ENCODE measurements at regions not wholly inside any gene's neighbourhood (a gene's known extent, or its start where the extent isn't known, plus 50 kb on each side); places are given as distances from the start of the nearest gene placed in this dataset.

DNA sequence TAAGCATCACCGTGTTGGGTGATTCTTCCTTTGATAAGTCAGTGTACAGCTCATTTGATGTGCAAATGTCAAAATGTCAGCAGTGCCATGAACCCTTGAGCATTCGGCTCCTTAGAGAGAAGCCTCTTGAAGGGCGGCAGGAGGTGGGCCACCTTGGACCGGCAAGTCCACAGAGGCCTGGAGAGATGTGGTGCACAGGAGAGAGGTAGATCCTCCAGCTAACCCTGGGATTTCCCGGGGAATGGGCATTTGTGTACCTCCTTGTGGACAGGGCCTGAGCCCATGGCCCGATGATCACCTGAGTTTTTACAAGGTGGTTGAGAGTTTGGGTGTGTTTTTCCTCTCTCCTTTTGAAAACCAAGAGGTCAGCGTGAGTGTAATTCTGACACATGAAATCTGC lies 133.2 kb upstream of the RCN1 start:
- peaks cover 13% of the 10 kb centered on the region for H3K27me3 Mint-ChIP-seq (ENCODE audit: low read depth)
- H3K4me1 Mint-ChIP-seq = peaks cover 12 to 13% of the 10 kb centered on the region in 2 experiments
- Histone ChIP-seq H3K4me1 (ENCODE audit: insufficient read depth, low read length) (no peaks in the 10 kb centered on the region), H2AK5ac (ENCODE audit: insufficient read length, low read length) (no peak overlapping the region), H2BK5ac (ENCODE audit: insufficient read length, low read length) (no peak overlapping the region), H3K9ac (ENCODE audit: extremely low read depth, insufficient read length, low read length) (no peak overlapping the region), H3K9me3 (ENCODE audit: control insufficient read depth, low read depth, low read length) (no peaks in the 10 kb centered on the region), H2AFZ (ENCODE audit: low read length) (no peak overlapping the region), H3K23me2 (ENCODE audit: insufficient read length, low read depth, low read length, poor library complexity, severe bottlenecking) (no peaks in the 10 kb centered on the region), H4K91ac (ENCODE audit: insufficient read length, low read depth, low read length) (no peak overlapping the region), H3K79me2 (ENCODE audit: insufficient read depth, low read length) (no peaks in the 10 kb centered on the region; the same call in 1 of the 2 replicates), H4K20me1 (ENCODE audit: control insufficient read depth, insufficient read depth, insufficient read length) (no peaks in the 10 kb centered on the region), H3K14ac (ENCODE audit: insufficient read depth, low read length) (no peak overlapping the region), H4K8ac (replicated peaks; ENCODE audit: insufficient read length, low read depth, low read length) (no peak overlapping the region), H3K18ac (ENCODE audit: insufficient read length, low read depth, low read length) (no peak overlapping the region), H3K27ac (ENCODE audit: insufficient read length, low read depth, low read length) (no peak overlapping the region), H3K79me1 (ENCODE audit: insufficient read depth, low read depth, low read length, poor library complexity, severe bottlenecking) (no peaks in the 10 kb centered on the region), H3K4ac (ENCODE audit: low read depth, low read length) (no peak overlapping the region), H3K23ac (ENCODE audit: insufficient read length, low read depth, low read length) (no peak overlapping the region), H3T11ph (ENCODE audit: low read length) (no peak overlapping the region), H2BK12ac (ENCODE audit: insufficient read length, low read depth, low read length) (no peak overlapping the region), H3K56ac (ENCODE audit: insufficient read length, low read depth, low read length) (no peak overlapping the region), H3K27me3 (ENCODE audit: insufficient read depth, low read length) (no peaks in the 10 kb centered on the region), H2BK15ac (ENCODE audit: low read depth, low read length) (no peak overlapping the region), H2BK120ac (ENCODE audit: low read depth, low read length, poor library complexity, severe bottlenecking) (no peak overlapping the region), H3K4me2 (ENCODE audit: insufficient read depth, insufficient read length, low read length) (no peak overlapping the region), H4K5ac (ENCODE audit: insufficient read length, low read depth, low read length) (no peak overlapping the region), H2BK20ac (ENCODE audit: low read depth, low read length, poor library complexity, severe bottlenecking) (no peak overlapping the region)
- TF ChIP-seq, protein P1, sequence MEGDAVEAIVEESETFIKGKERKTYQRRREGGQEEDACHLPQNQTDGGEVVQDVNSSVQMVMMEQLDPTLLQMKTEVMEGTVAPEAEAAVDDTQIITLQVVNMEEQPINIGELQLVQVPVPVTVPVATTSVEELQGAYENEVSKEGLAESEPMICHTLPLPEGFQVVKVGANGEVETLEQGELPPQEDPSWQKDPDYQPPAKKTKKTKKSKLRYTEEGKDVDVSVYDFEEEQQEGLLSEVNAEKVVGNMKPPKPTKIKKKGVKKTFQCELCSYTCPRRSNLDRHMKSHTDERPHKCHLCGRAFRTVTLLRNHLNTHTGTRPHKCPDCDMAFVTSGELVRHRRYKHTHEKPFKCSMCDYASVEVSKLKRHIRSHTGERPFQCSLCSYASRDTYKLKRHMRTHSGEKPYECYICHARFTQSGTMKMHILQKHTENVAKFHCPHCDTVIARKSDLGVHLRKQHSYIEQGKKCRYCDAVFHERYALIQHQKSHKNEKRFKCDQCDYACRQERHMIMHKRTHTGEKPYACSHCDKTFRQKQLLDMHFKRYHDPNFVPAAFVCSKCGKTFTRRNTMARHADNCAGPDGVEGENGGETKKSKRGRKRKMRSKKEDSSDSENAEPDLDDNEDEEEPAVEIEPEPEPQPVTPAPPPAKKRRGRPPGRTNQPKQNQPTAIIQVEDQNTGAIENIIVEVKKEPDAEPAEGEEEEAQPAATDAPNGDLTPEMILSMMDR (conservative IDR thresholded peaks at IDR 0.05) = no peak
- DNase-seq = no peak
- WGBS (ENCODE audit: extremely low coverage, insufficient read length, low lambda C conversion rate) = no CpG with 5 or more reads among the region's 7 CpGs
- H3K9me3 Mint-ChIP-seq = no peaks in the 10 kb centered on the region
- H3K36me3 Mint-ChIP-seq (ENCODE audit: insufficient read depth in 1 of 3, low read depth in 3 of 3) = no peaks in the 10 kb centered on the region
- no peak overlapping the region for H3K27ac Mint-ChIP-seq
- H3K4me3 Mint-ChIP-seq = no peak overlapping the region
